Rectal smooth muscle tissue (tissue), 1 donor: ENCODE measurements at regions not wholly inside any gene's neighbourhood (a gene's known extent, or its start where the extent isn't known, plus 50 kb on each side); places are given as distances from the start of the nearest gene placed in this dataset.

Experiments used
- H3K27ac ChIP-seq: one replicate; pipeline ENCODE4 v1.7.0; 2013; ENCODE audit warnings: low read depth, low read length, inconsistent platforms
- H3K27me3 ChIP-seq: one replicate; pipeline ENCODE4 v1.7.0; 2013; ENCODE audit warnings: low read length; ENCODE audit not compliant: control insufficient read depth, insufficient read depth
- H3K36me3 ChIP-seq: one replicate; pipeline ENCODE4 v1.7.0; 2013; ENCODE audit warnings: low read length; ENCODE audit not compliant: control insufficient read depth, insufficient read depth
- H3K4me1 ChIP-seq: one replicate; pipeline ENCODE4 v1.7.0; 2013; ENCODE audit warnings: low read length; ENCODE audit not compliant: control insufficient read depth, insufficient read depth
- H3K4me3 ChIP-seq: one replicate; pipeline ENCODE4 v1.7.0; 2013; ENCODE audit warnings: low read length
- H3K9ac ChIP-seq: one replicate; pipeline ENCODE4 v1.7.0; 2013; ENCODE audit warnings: low read length

GRCh38 chr6:154649721-154650120 is 83.5 kb upstream of the SCAF8 start:
- Histone ChIP-seq H3K27ac (no peak overlapping the region), H3K4me1 (peaks cover 4% of the 10 kb centered on the region), H3K9ac (no peak overlapping the region), H3K27me3 (no peaks in the 10 kb centered on the region), H3K36me3 (no peaks in the 10 kb centered on the region), H3K4me3 (no peak overlapping the region)

- no peaks in the 10 kb centered on the region for H3K36me3 ChIP-seq
- peaks cover 4% of the 10 kb centered on the region for H3K4me1 ChIP-seq
- H3K27ac ChIP-seq: no peak overlapping the region
- H3K9ac ChIP-seq: no peak overlapping the region
- no peaks in the 10 kb centered on the region for H3K27me3 ChIP-seq
- H3K4me3 ChIP-seq: no peak overlapping the region
These were observed 82.9 kb upstream of the SCAF8 start for GRCh38 chr6:154650351-154650750.

- no peaks in the 10 kb centered on the region for H3K36me3 ChIP-seq
- peaks cover 4% of the 10 kb centered on the region for H3K4me1 ChIP-seq
- no peak overlapping the region for H3K27ac ChIP-seq
- H3K27me3 ChIP-seq: no peaks in the 10 kb centered on the region
- no peak overlapping the region for H3K4me3 ChIP-seq
- H3K9ac ChIP-seq: no peak overlapping the region
These were observed 81.6 kb upstream of the SCAF8 start for GRCh38 chr6:154651656-154652055.

GRCh38 chr6:154653385-154653784 is 79.8 kb upstream of the SCAF8 start:
- H3K36me3 ChIP-seq: no peaks in the 10 kb centered on the region
- H3K4me3 ChIP-seq: no peak overlapping the region
- H3K27me3 ChIP-seq: no peaks in the 10 kb centered on the region
- no peak overlapping the region for H3K27ac ChIP-seq
- no peak overlapping the region for H3K9ac ChIP-seq
- peaks cover 4% of the 10 kb centered on the region for H3K4me1 ChIP-seq

GRCh38 chr6:154653853-154654252 is 79.4 kb upstream of the SCAF8 start:
- Histone ChIP-seq H3K4me3 (no peak overlapping the region), H3K27ac (no peak overlapping the region), H3K36me3 (no peaks in the 10 kb centered on the region)

GRCh38 chr6:154656660-154657059 is 76.6 kb upstream of the SCAF8 start:
- no peaks in the 10 kb centered on the region for H3K27me3 ChIP-seq
- no peaks in the 10 kb centered on the region for H3K36me3 ChIP-seq
- peaks cover 4% of the 10 kb centered on the region for H3K4me1 ChIP-seq
- no peak overlapping the region for H3K4me3 ChIP-seq
- H3K9ac ChIP-seq: no peak overlapping the region
- H3K27ac ChIP-seq: no peak overlapping the region

More at GRCh38 chr6:154653853-154654252, 79.4 kb upstream of the SCAF8 start:
- H3K4me1 ChIP-seq: peaks cover 4% of the 10 kb centered on the region
- no peaks in the 10 kb centered on the region for H3K27me3 ChIP-seq
- no peak overlapping the region for H3K9ac ChIP-seq

- H3K4me1 ChIP-seq: no peaks in the 10 kb centered on the region
- H3K27ac ChIP-seq: no peak overlapping the region
- no peaks in the 10 kb centered on the region for H3K27me3 ChIP-seq
- H3K36me3 ChIP-seq: no peaks in the 10 kb centered on the region
- H3K4me3 ChIP-seq: no peak overlapping the region
- H3K9ac ChIP-seq: no peak overlapping the region
These were observed 71.4 kb upstream of the SCAF8 start for GRCh38 chr6:154661768-154662167.

GRCh38 chr6:154664287-154664686 is 68.9 kb upstream of the SCAF8 start:
- H3K4me3 ChIP-seq: no peak overlapping the region
- no peaks in the 10 kb centered on the region for H3K36me3 ChIP-seq
- no peaks in the 10 kb centered on the region for H3K27me3 ChIP-seq
- H3K27ac ChIP-seq: no peak overlapping the region
- H3K4me1 ChIP-seq: no peaks in the 10 kb centered on the region
- no peak overlapping the region for H3K9ac ChIP-seq

- no peak overlapping the region for H3K9ac ChIP-seq
- H3K4me1 ChIP-seq: no peaks in the 10 kb centered on the region
- H3K36me3 ChIP-seq: no peaks in the 10 kb centered on the region
- no peak overlapping the region for H3K4me3 ChIP-seq
- H3K27ac ChIP-seq: no peak overlapping the region
- H3K27me3 ChIP-seq: no peaks in the 10 kb centered on the region
These were observed 65.1 kb upstream of the SCAF8 start for GRCh38 chr6:154668156-154668555.

GRCh38 chr6:154672086-154672485 is 61.1 kb upstream of the SCAF8 start:
- Histone ChIP-seq H3K27me3 (no peaks in the 10 kb centered on the region), H3K4me1 (no peaks in the 10 kb centered on the region), H3K36me3 (no peaks in the 10 kb centered on the region), H3K9ac (no peak overlapping the region), H3K4me3 (no peak overlapping the region), H3K27ac (no peak overlapping the region)

GRCh38 chr6:154673919-154674318 is 59.3 kb upstream of the SCAF8 start:
- Histone ChIP-seq H3K36me3 (no peaks in the 10 kb centered on the region), H3K9ac (no peak overlapping the region), H3K27ac (no peak overlapping the region), H3K27me3 (no peaks in the 10 kb centered on the region), H3K4me3 (no peak overlapping the region), H3K4me1 (no peaks in the 10 kb centered on the region)

- Histone ChIP-seq H3K9ac (no peak overlapping the region), H3K4me1 (no peaks in the 10 kb centered on the region), H3K27ac (no peak overlapping the region), H3K27me3 (no peaks in the 10 kb centered on the region), H3K4me3 (no peak overlapping the region), H3K36me3 (no peaks in the 10 kb centered on the region)
These were observed 57.6 kb upstream of the SCAF8 start for GRCh38 chr6:154675602-154676088.

GRCh38 chr6:154682633-154683125 is 50.5 kb upstream of the SCAF8 start:
- Histone ChIP-seq H3K9ac (no peak overlapping the region), H3K27me3 (no peaks in the 10 kb centered on the region), H3K4me1 (no peaks in the 10 kb centered on the region), H3K4me3 (no peak overlapping the region), H3K36me3 (no peaks in the 10 kb centered on the region), H3K27ac (no peak overlapping the region)
